ENCODE measurements at regions not wholly inside any gene's neighbourhood (a gene's known extent, or its start where the extent isn't known, plus 50 kb on each side); places are given as distances from the start of the nearest gene placed in this dataset.
A peak's percentile ranks its signal among the peaks of the same experiment; 100 is the strongest.
"Not testable (repeated sequence)": the region's sequence is repeated elsewhere in the genome, so short reads cannot be mapped to it uniquely, and the experiment has no call there.

DNA sequence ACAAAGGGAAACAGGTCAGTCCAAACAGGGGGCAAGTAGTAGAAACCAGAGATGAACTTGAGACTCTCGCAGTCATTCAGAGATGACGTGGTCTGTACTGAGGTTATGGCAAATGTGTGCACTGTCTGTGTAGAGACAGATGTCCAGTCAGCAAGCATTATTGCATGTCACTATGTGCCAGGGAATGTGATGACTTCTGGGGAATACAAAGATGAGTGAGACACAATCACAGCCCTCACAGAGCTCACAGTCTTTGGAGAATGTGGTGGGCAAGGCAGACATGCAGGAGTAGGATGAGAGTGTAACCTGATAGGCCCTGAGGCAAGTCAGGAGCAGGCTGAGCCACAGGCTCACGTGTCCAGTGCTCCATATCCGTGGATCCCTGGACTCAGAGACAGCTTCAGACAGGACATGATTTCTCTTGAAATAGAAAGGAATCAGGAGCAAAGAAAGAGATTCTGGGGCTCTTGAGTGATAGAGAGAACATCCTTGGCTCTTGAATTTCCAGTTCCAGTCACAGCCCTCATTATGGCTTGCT, 550.7 kb downstream of the ETS1 start:
- TF ChIP-seq CTCF (IDR thresholded peaks at IDR 0.05; ENCODE audit: unreplicated experiment) = no peak
- no peak for DNase-seq (ENCODE audit: low spot score)
- H3K27ac Mint-ChIP-seq (ENCODE audit: unreplicated experiment) = no peak overlapping the region
- H3K4me3 Mint-ChIP-seq (ENCODE audit: unreplicated experiment) = no peak overlapping the region
- no peaks in the 10 kb centered on the region for H3K9me3 Mint-ChIP-seq (ENCODE audit: unreplicated experiment)
- no peaks in the 10 kb centered on the region for H3K4me1 Mint-ChIP-seq (ENCODE audit: unreplicated experiment)
- H3K36me3 Mint-ChIP-seq (ENCODE audit: low read depth, unreplicated experiment) = no peaks in the 10 kb centered on the region
- H3K27me3 Mint-ChIP-seq (ENCODE audit: unreplicated experiment) = no peaks in the 10 kb centered on the region

DNA sequence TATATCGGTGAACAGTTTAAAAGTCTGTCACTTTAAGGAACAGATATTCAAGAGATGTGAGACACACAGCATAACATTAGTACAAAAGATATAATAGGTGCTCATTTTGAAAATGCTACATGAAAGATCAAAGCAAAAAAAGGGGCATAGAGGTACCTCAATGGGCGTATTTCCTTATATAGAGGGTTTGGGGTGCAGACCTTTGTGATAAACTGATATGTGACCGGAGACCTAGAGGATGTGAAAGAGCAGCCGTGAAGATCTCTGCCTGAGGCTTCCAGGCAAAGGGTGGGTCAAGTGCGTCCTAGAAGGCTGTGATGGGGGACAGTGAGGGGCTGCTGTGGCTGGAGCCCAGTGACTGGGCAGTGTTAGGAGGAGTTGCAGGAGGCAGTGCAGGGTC, 551.4 kb downstream of the ETS1 start:
- no peaks in the 10 kb centered on the region for H3K27me3 Mint-ChIP-seq (ENCODE audit: unreplicated experiment)
- no peaks in the 10 kb centered on the region for H3K36me3 Mint-ChIP-seq (ENCODE audit: low read depth, unreplicated experiment)
- no peak for TF ChIP-seq CTCF (IDR thresholded peaks at IDR 0.05; ENCODE audit: unreplicated experiment)
- H3K27ac Mint-ChIP-seq (ENCODE audit: unreplicated experiment) = no peak overlapping the region
- H3K4me3 Mint-ChIP-seq (ENCODE audit: unreplicated experiment) = no peak overlapping the region
- no peak for DNase-seq (ENCODE audit: low spot score)
- no peaks in the 10 kb centered on the region for H3K4me1 Mint-ChIP-seq (ENCODE audit: unreplicated experiment)
- no peaks in the 10 kb centered on the region for H3K9me3 Mint-ChIP-seq (ENCODE audit: unreplicated experiment)

DNA sequence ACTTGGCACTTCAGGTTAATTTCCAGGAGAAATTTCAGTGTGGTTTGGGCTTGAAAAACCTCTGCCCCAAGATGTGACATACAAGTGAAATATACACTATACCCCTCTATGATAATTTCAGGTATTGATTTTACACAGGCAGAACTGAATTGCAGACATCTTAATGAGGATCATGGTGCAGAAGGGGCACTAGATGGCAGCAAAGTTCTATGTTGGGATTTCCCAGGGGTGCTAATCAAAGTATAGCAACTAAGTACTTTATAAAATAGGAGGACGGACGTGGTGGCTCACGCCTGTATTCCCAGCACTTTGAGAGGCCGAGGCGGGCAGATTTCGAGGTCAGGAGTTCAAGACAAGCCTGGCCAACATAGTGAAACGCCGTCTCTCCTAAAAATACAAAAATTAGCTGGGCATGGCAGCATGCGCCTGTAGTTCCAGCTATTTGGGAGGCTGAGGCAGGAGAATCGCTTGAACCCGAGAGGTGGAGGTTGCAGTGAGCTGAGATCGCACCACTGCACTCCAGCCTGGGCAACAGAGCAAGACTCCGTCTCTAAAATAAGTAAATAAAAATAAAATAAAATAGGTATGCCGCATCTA, 555.7 kb downstream of the ETS1 start:
- DNase-seq (ENCODE audit: low spot score) = peak; percentile 43
- peak overlapping the region; percentile 15 for H3K27ac Mint-ChIP-seq (ENCODE audit: unreplicated experiment)
- H3K36me3 Mint-ChIP-seq (ENCODE audit: low read depth, unreplicated experiment); H3K9me3 Mint-ChIP-seq (ENCODE audit: unreplicated experiment); H3K4me1 Mint-ChIP-seq (ENCODE audit: unreplicated experiment); H3K27me3 Mint-ChIP-seq (ENCODE audit: unreplicated experiment); H3K4me3 Mint-ChIP-seq (ENCODE audit: unreplicated experiment): not testable (repeated sequence)
- TF ChIP-seq CTCF (IDR thresholded peaks at IDR 0.05; ENCODE audit: unreplicated experiment) = peak; percentile 62

DNA sequence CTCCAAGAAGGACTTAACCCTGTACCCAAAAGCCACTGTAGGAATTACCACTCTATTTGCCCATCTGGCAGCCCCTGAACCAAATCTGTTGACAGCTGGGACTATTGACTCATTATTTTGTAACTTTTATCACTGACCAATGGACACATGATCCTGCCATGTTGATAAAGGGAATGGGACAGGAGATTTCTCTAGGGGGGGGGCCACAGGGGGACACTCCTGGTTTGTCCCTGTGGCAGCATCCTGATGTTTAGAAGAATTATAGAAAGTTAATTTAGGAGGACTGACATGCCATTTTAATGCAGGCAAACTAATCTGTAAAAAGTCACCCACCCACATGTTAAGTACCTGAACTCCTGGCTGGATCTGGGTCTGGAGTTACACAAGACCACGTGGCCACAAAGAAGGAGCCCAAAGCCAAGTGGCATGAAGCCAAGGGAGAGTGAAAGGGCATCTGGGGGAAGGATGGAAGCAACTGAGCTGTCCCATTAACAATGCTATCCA, 558.1 kb downstream of the ETS1 start:
- DNase-seq (ENCODE audit: low spot score) = no peak
- no peaks in the 10 kb centered on the region for H3K9me3 Mint-ChIP-seq (ENCODE audit: unreplicated experiment)
- no peak for TF ChIP-seq CTCF (IDR thresholded peaks at IDR 0.05; ENCODE audit: unreplicated experiment)
- no peaks in the 10 kb centered on the region for H3K36me3 Mint-ChIP-seq (ENCODE audit: low read depth, unreplicated experiment)
- H3K27me3 Mint-ChIP-seq (ENCODE audit: unreplicated experiment) = peaks cover 6% of the 10 kb centered on the region
- no peak overlapping the region for H3K27ac Mint-ChIP-seq (ENCODE audit: unreplicated experiment)
- no peak overlapping the region for H3K4me3 Mint-ChIP-seq (ENCODE audit: unreplicated experiment)
- peaks cover 5% of the 10 kb centered on the region for H3K4me1 Mint-ChIP-seq (ENCODE audit: unreplicated experiment)

DNA sequence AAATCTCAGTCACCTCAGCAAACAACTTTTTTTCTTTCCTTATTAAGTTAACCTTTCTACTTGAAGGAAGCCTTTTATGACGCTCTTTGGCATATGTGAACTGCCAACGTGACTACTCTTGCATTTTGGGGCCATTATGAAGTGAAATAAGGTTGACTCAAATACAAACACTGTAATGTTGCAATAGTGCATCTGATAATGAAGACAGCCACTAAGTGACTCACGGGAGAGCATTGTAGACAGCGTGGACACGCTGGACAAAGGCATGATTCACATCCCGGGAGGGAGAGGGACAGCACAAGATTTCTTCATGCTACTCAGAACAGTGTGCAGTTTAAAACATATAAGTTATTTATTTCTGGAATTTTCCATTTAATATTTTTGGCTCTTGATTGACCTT, 560.8 kb downstream of the ETS1 start:
- DNase-seq (ENCODE audit: low spot score) = no peak
- Mint-ChIP-seq H3K27ac (ENCODE audit: unreplicated experiment) (no peak overlapping the region), H3K4me1 (ENCODE audit: unreplicated experiment) (peaks cover 5% of the 10 kb centered on the region), H3K27me3 (ENCODE audit: unreplicated experiment) (peaks cover 6% of the 10 kb centered on the region), H3K9me3 (ENCODE audit: unreplicated experiment) (no peaks in the 10 kb centered on the region), H3K36me3 (ENCODE audit: low read depth, unreplicated experiment) (no peaks in the 10 kb centered on the region), H3K4me3 (ENCODE audit: unreplicated experiment) (no peak overlapping the region)
- no peak for TF ChIP-seq CTCF (IDR thresholded peaks at IDR 0.05; ENCODE audit: unreplicated experiment)
